CD14-positive monocyte (primary cell): ENCODE measurements at regions not wholly inside any gene's neighbourhood (a gene's known extent, or its start where the extent isn't known, plus 50 kb on each side); places are given as distances from the start of the nearest gene placed in this dataset.

ENCODE experiments used
- DNase-seq, 3 donors: peaks; one replicate each; pipeline ENCODE4 v3.0.0-alpha.2; 2011 to 2022
- H2AFZ ChIP-seq: 2 replicates; pipeline ENCODE4 v1.6.0; 2012; ENCODE audit warnings: mild to moderate bottlenecking, low read depth, low read length, inconsistent platforms; ENCODE audit not compliant: insufficient read depth, poor library complexity, severe bottlenecking
- H3K27ac ChIP-seq, 2 donors: 1 replicate in 1 of 2; 2 replicates in 1 of 2; pipeline ENCODE4 v1.5.1; 2012 to 2013; ENCODE audit warnings: low read length in 2 of 2, control low read depth in 1 of 2, inconsistent platforms in 1 of 2, low read depth in 1 of 2, mild to moderate bottlenecking in 1 of 2
- H3K27me3 ChIP-seq, 2 donors: one replicate each; pipeline versions ENCODE4 v1.6.0 to v1.6.1; 2011 to 2013; ENCODE audit warnings: low read length in 2 of 2; ENCODE audit not compliant: control insufficient read depth in 2 of 2, insufficient read depth in 2 of 2
- H3K36me3 ChIP-seq, 2 donors: replicated peaks in 1 of 2; 1 replicate in 1 of 2; 2 replicates in 1 of 2; pipeline versions ENCODE4 v1.5.1 to v1.6.1; 2012 to 2013; ENCODE audit warnings: low read length in 2 of 2, control low read depth in 1 of 2, inconsistent platforms in 1 of 2, mild to moderate bottlenecking in 1 of 2; ENCODE audit not compliant: insufficient read depth in 2 of 2, control insufficient read depth in 1 of 2
- H3K4me1 ChIP-seq, 2 donors: 1 replicate in 1 of 2; 2 replicates in 1 of 2; pipeline versions ENCODE4 v1.5.1 to v1.6.1; 2012 to 2013; ENCODE audit warnings: low read length in 2 of 2, control low read depth in 1 of 2, inconsistent platforms in 1 of 2, mild to moderate bottlenecking in 1 of 2, moderate library complexity in 1 of 2; ENCODE audit not compliant: insufficient read depth in 2 of 2, control insufficient read depth in 1 of 2
- H3K4me2 ChIP-seq: replicated peaks from 2 replicates; pipeline ENCODE3; 2012; ENCODE audit warnings: low read length, moderate library complexity, mild to moderate bottlenecking; ENCODE audit not compliant: poor library complexity, severe bottlenecking; ENCODE audit errors: extremely low read depth
- H3K4me3 ChIP-seq, 3 experiments: fragments of 200-600 bp in 1 of 3; sonication (generic) in 1 of 3; replicated peaks in 1 of 3; 1 replicate in 2 of 3; 2 replicates in 1 of 3; pipeline ENCODE4 v1.5.1; 2011 to 2013; ENCODE audit warnings: low read length in 3 of 3, mild to moderate bottlenecking in 3 of 3, control low read depth in 2 of 3, low read depth in 2 of 3, inconsistent platforms in 1 of 3, moderate library complexity in 1 of 3
- H3K79me2 ChIP-seq: 2 replicates; pipeline ENCODE4 v1.6.0; 2012; ENCODE audit warnings: mild to moderate bottlenecking, control low read depth, inconsistent platforms, low read length, moderate library complexity; ENCODE audit not compliant: insufficient read depth
- H3K9ac ChIP-seq: 2 replicates; pipeline ENCODE4 v1.6.0; 2017; ENCODE audit warnings: low read length, mild to moderate bottlenecking; ENCODE audit not compliant: insufficient read depth, poor library complexity, severe bottlenecking
- H3K9me3 ChIP-seq, 2 donors: replicated peaks in 1 of 2; 1 replicate in 1 of 2; 2 replicates in 1 of 2; pipeline versions ENCODE4 v1.5.1 to v1.6.1; 2012 to 2013; ENCODE audit warnings: low read length in 2 of 2, control low read depth in 1 of 2; ENCODE audit not compliant: control insufficient read depth in 1 of 2, insufficient read depth in 1 of 2
- H4K20me1 ChIP-seq: 2 replicates; pipeline ENCODE4 v1.6.0; 2012; ENCODE audit warnings: mild to moderate bottlenecking, low read length, control low read depth, moderate library complexity; ENCODE audit not compliant: insufficient read depth
- H3K27ac Mint-ChIP-seq, 7 donors: one replicate each; pipeline ENCODE4 v1.8.0; 2020; ENCODE audit warnings: mild to moderate bottlenecking in 7 of 7, mixed read lengths in 7 of 7, moderate library complexity in 6 of 7, inconsistent platforms in 2 of 7
- H3K27me3 Mint-ChIP-seq, 3 donors: one replicate each; pipeline ENCODE4 v1.8.0; 2021 to 2022; ENCODE audit warnings: low read depth in 3 of 3, mild to moderate bottlenecking in 3 of 3, mixed read lengths in 3 of 3, moderate library complexity in 3 of 3, inconsistent platforms in 1 of 3
- H3K36me3 Mint-ChIP-seq, 2 donors: one replicate each; pipeline ENCODE4 v1.8.0; 2020; ENCODE audit warnings: mixed read lengths in 2 of 2, inconsistent platforms in 1 of 2, mild to moderate bottlenecking in 1 of 2
- H3K4me1 Mint-ChIP-seq: one replicate; pipeline ENCODE4 v1.8.0; 2020; ENCODE audit warnings: mild to moderate bottlenecking, mixed read lengths
- H3K4me3 Mint-ChIP-seq, 2 donors: one replicate each; pipeline ENCODE4 v1.8.0; 2020; ENCODE audit warnings: mild to moderate bottlenecking in 2 of 2, mixed read lengths in 2 of 2, moderate library complexity in 1 of 2
- H3K9me3 Mint-ChIP-seq, 7 donors: one replicate each; pipeline ENCODE4 v1.8.0; 2020 to 2022; ENCODE audit warnings: mixed read lengths in 7 of 7, mild to moderate bottlenecking in 6 of 7, moderate library complexity in 6 of 7, inconsistent platforms in 2 of 7
- WGBS: methylation state at CpG from one replicate; pipeline ENCODE4 v1.1.5; 2013; ENCODE audit warnings: missing lambda C conversion rate; ENCODE audit not compliant: insufficient coverage; 5-methylcytosine and 5-hydroxymethylcytosine counted together
- intact Hi-C, 2 donors: fragments of 100-400 bp; cut with micrococcal nuclease; formaldehyde crosslinking; loops; one replicate each; pipeline versions ENCODE4 v1.15.0 to v1.15.1; 2023
- TF ChIP-seq, protein P1 (sequence below): fragments of 200-600 bp; IDR thresholded peaks from one replicate; pipeline ENCODE4 v1.8.0; 2022; ENCODE audit warnings: antibody characterized with exemption, mild to moderate bottlenecking

DNA sequence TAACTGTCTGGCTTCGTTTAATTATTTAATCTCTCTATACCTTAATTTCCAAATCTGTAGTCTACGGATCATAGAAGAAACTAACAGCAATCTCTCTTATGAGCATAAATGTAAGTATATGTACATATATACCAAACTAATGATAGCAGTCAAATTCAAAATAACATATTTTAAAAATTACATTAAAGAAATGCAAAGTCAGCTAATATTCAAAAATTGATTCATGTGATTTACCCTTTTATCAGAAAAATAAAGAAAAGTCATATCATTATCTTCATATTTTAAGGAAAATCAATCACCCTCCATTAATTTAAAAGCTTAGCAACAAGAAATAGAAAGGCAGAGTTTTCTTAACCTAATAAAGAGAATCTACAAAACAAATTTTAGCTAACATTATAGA, 575.9 kb downstream of the IRS1 start:
- intact Hi-C loops: no loop called here
- no peaks in the 10 kb centered on the region for H3K36me3 Mint-ChIP-seq

DNA sequence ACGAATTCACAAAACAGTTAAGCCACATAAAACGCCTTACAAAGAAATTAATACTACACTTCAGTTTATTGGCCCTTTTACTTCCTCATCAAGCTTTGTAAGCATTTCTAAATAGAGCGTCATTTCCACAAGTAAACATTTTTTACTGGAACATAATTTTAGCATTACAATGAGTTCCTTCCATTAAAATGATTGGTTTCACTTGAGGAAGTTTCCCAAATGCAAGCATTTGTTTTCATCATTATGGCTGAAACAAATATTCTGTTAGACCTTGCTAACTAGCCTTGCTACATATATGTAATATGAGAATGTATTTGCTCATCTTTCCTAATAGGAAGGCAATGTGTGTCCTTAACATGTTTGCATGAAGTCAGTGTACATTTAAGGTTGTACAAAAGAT, 579.1 kb downstream of the IRS1 start:
- peaks cover 0 to 3% (median 2%) of the 10 kb centered on the region in 7 donors for H3K9me3 Mint-ChIP-seq
- Histone ChIP-seq H2AFZ (no peak overlapping the region), H3K79me2 (no peaks in the 10 kb centered on the region), H3K4me1 (peaks cover 0 to 3% of the 10 kb centered on the region in 2 donors), H3K4me2 (no peak overlapping the region), H3K9ac (no peak overlapping the region), H3K36me3 (no peaks in the 10 kb centered on the region), H3K27ac (no peak overlapping the region), H3K4me3 (no peak overlapping the region), H3K27me3 (peaks cover 0 to 4% of the 10 kb centered on the region in 2 donors), H3K9me3 (no peaks in the 10 kb centered on the region), H4K20me1 (no peaks in the 10 kb centered on the region)
- no peak for DNase-seq
- no peak overlapping the region for H3K27ac Mint-ChIP-seq
- H3K4me3 Mint-ChIP-seq: no peak overlapping the region
- H3K4me1 Mint-ChIP-seq: peaks cover 9% of the 10 kb centered on the region
- TF ChIP-seq, protein P1, sequence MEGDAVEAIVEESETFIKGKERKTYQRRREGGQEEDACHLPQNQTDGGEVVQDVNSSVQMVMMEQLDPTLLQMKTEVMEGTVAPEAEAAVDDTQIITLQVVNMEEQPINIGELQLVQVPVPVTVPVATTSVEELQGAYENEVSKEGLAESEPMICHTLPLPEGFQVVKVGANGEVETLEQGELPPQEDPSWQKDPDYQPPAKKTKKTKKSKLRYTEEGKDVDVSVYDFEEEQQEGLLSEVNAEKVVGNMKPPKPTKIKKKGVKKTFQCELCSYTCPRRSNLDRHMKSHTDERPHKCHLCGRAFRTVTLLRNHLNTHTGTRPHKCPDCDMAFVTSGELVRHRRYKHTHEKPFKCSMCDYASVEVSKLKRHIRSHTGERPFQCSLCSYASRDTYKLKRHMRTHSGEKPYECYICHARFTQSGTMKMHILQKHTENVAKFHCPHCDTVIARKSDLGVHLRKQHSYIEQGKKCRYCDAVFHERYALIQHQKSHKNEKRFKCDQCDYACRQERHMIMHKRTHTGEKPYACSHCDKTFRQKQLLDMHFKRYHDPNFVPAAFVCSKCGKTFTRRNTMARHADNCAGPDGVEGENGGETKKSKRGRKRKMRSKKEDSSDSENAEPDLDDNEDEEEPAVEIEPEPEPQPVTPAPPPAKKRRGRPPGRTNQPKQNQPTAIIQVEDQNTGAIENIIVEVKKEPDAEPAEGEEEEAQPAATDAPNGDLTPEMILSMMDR: no peak
- no peaks in the 10 kb centered on the region for H3K36me3 Mint-ChIP-seq
- WGBS: 100% methylated on average over 1 of the region's 3 CpGs
- peaks cover 1 to 4% (median 3%) of the 10 kb centered on the region in 3 donors for H3K27me3 Mint-ChIP-seq
- intact Hi-C loops: no loop called here

More for the DNA sequence above, 575.9 kb downstream of the IRS1 start:
- TF ChIP-seq, protein P1: no peak
- H3K9me3 Mint-ChIP-seq: peaks cover 0 to 6% (median 0%) of the 10 kb centered on the region in 7 donors
- Histone ChIP-seq H4K20me1 (no peaks in the 10 kb centered on the region), H3K27me3 (peaks cover 0 to 4% of the 10 kb centered on the region in 2 donors), H3K4me3 (no peak overlapping the region), H3K79me2 (no peaks in the 10 kb centered on the region), H3K9me3 (no peaks in the 10 kb centered on the region), H3K4me1 (no peaks in the 10 kb centered on the region), H3K27ac (no peak overlapping the region), H3K4me2 (no peak overlapping the region), H3K36me3 (no peaks in the 10 kb centered on the region), H3K9ac (no peak overlapping the region), H2AFZ (no peak overlapping the region)
- no CpG with 5 or more reads among the region's 2 CpGs for WGBS
- H3K4me3 Mint-ChIP-seq: no peak overlapping the region
- H3K27ac Mint-ChIP-seq: no peak overlapping the region
- DNase-seq: no peak
- H3K27me3 Mint-ChIP-seq: peaks cover 0 to 4% (median 3%) of the 10 kb centered on the region in 3 donors
- H3K4me1 Mint-ChIP-seq: peaks cover 3% of the 10 kb centered on the region
